Osteocyte (in vitro differentiated cells): ENCODE measurements at regions not wholly inside any gene's neighbourhood (a gene's known extent, or its start where the extent isn't known, plus 50 kb on each side); places are given as distances from the start of the nearest gene placed in this dataset.

Experiments
- DNase-seq: peaks from one replicate; pipeline ENCODE4 v3.0.0; 2021; ENCODE audit warnings: mixed read lengths; ENCODE audit not compliant: unreplicated experiment; ENCODE audit errors: extremely low spot score
- H3K27ac Mint-ChIP-seq: one replicate; pipeline ENCODE4 v1.8.0; 2021; ENCODE audit warnings: mild to moderate bottlenecking, mixed read lengths; ENCODE audit not compliant: unreplicated experiment
- H3K27me3 Mint-ChIP-seq: one replicate; pipeline ENCODE4 v1.8.0; 2021; ENCODE audit warnings: mixed read lengths; ENCODE audit not compliant: unreplicated experiment
- H3K36me3 Mint-ChIP-seq: one replicate; pipeline ENCODE4 v1.8.0; 2021; ENCODE audit warnings: mixed read lengths; ENCODE audit not compliant: unreplicated experiment
- H3K4me1 Mint-ChIP-seq: one replicate; pipeline ENCODE4 v1.8.0; 2021; ENCODE audit warnings: mixed read lengths; ENCODE audit not compliant: unreplicated experiment
- H3K4me3 Mint-ChIP-seq: one replicate; pipeline ENCODE4 v1.8.0; 2021; ENCODE audit warnings: mild to moderate bottlenecking, moderate library complexity, mixed read lengths; ENCODE audit not compliant: unreplicated experiment
- H3K9me3 Mint-ChIP-seq: one replicate; pipeline ENCODE4 v1.8.0; 2021; ENCODE audit warnings: mixed read lengths; ENCODE audit not compliant: unreplicated experiment
- TF ChIP-seq, protein P1 (sequence below): fragments of 200-600 bp; sonication (generic); IDR thresholded peaks from 2 replicates; pipeline ENCODE4 v1.5.0; 2021; ENCODE audit warnings: antibody characterized with exemption, mild to moderate bottlenecking, moderate library complexity

DNA sequence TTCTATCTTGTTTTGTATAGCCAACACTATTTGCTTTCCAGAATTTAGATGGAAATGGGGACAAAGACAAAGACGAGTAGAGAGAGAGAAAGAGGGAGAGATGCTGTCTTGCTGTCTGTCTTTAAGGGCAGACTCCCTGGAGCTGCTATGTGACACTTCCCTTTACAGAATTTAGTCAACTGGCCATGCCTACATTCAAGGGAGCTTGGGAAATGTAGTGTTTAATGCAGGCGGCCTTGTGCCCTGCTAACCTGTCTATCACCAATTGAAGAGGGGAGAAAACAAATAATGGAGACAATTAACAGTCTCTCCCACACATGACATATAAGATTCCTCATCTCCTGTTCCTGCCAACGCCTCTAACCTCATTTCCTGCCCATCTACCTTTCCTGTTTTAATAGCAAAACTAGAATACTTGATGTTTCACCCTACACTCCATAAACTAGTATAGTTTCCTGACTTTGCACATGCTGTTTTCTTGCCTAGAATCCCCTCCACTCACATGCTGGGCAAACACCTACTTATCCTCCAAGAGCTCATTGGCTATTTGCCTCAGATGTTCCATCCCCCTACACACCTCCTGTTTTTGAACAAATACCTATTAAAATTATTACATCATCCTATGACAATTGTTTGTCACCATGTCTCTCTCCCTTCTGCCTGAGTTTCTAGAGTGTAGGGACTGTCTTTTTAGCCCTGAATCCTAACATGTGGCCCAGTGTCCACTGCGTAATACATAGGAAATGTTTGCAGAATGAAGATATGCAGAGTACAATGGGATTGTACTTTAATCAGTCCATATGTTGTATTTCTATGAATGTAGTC lies 117.2 kb downstream of the SLC25A24 start:
- H3K9me3 Mint-ChIP-seq: no peaks in the 10 kb centered on the region
- H3K27ac Mint-ChIP-seq: no peak overlapping the region
- H3K4me3 Mint-ChIP-seq: no peak overlapping the region
- no peaks in the 10 kb centered on the region for H3K36me3 Mint-ChIP-seq
- no peaks in the 10 kb centered on the region for H3K4me1 Mint-ChIP-seq
- TF ChIP-seq, protein P1, sequence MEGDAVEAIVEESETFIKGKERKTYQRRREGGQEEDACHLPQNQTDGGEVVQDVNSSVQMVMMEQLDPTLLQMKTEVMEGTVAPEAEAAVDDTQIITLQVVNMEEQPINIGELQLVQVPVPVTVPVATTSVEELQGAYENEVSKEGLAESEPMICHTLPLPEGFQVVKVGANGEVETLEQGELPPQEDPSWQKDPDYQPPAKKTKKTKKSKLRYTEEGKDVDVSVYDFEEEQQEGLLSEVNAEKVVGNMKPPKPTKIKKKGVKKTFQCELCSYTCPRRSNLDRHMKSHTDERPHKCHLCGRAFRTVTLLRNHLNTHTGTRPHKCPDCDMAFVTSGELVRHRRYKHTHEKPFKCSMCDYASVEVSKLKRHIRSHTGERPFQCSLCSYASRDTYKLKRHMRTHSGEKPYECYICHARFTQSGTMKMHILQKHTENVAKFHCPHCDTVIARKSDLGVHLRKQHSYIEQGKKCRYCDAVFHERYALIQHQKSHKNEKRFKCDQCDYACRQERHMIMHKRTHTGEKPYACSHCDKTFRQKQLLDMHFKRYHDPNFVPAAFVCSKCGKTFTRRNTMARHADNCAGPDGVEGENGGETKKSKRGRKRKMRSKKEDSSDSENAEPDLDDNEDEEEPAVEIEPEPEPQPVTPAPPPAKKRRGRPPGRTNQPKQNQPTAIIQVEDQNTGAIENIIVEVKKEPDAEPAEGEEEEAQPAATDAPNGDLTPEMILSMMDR: no peak
- H3K27me3 Mint-ChIP-seq: peaks cover 11% of the 10 kb centered on the region
- no peak for DNase-seq

DNA sequence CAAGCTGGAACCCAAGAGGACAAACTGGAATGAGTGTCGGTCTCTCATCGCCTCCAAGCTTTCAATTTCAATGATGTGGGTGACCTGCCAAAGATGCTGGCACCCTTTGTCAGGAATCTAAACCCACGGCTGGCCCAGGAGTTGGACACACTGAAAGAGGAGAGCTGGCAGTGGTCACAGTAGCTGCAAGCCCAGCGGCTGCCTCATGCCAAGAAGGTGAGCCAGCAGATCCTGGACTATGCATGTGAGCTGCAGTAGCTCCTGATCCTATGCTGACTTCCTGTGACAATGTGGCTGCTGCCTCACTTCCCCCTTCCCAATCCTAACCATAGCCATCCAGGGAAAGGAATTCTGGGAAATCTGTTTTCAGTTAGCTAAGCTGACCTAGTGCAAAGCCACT lies 117.0 kb upstream of the VAV3 start:
- H3K4me3 Mint-ChIP-seq: no peak overlapping the region
- no peaks in the 10 kb centered on the region for H3K4me1 Mint-ChIP-seq
- H3K27ac Mint-ChIP-seq: no peak overlapping the region
- H3K36me3 Mint-ChIP-seq: no peaks in the 10 kb centered on the region
- TF ChIP-seq, protein P1: no peak
- no peak for DNase-seq
- H3K27me3 Mint-ChIP-seq: peaks cover 9% of the 10 kb centered on the region
- H3K9me3 Mint-ChIP-seq: no peaks in the 10 kb centered on the region

DNA sequence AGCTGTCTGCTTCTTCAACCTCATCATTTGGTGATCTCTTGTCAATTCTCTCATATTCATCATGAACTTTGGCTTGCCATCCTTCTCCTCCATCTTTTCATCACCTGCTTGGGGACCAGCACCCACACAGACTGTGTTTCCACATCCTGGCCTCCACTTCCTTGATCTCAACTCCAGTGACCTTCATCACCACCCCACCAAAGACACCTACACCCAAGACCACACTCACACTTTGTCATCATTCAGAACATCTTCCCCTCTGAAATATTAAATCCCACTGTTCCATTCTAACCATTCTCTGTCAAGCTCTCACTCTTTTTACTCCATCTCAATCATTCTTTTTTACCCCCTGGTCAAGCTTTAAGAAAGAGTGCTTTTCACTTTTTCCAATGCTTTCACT lies 115.5 kb upstream of the VAV3 start:
- H3K4me3 Mint-ChIP-seq: no peak overlapping the region
- H3K36me3 Mint-ChIP-seq: no peaks in the 10 kb centered on the region
- H3K4me1 Mint-ChIP-seq: no peaks in the 10 kb centered on the region
- no peak for DNase-seq
- TF ChIP-seq, protein P1: no peak
- H3K27me3 Mint-ChIP-seq: peaks cover 9% of the 10 kb centered on the region
- H3K27ac Mint-ChIP-seq: no peak overlapping the region
- H3K9me3 Mint-ChIP-seq: no peaks in the 10 kb centered on the region

DNA sequence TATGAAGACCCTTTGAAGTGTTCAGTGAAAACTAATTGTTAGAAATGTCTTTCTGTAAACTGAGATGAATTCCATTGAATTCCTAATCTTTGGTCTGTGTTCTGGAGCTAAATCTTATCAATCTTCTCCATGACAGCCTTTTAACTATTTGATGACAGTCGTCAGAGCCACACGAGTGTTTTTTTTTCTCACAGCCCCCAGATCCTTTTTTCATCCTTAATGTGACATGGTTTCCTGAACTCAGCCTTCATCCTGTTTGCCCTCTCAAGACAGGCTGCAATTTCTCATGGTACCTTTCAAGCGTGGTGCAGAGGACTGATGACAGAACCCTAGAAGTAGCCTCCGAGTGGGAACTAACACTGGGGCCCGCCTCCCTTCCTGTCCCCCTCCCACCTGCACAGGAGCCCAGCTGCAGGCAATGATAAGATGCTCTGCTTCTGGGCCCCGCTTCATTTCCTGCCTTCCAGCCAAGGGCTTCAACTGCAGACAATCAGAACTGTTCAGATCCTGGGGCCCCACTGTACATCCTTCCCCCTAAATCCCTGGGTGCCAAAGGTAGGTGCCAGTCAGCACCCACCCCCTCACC lies 114.6 kb upstream of the VAV3 start:
- no peaks in the 10 kb centered on the region for H3K9me3 Mint-ChIP-seq
- TF ChIP-seq, protein P1: no peak
- H3K4me1 Mint-ChIP-seq: no peaks in the 10 kb centered on the region
- no peak for DNase-seq
- peaks cover 12% of the 10 kb centered on the region for H3K27me3 Mint-ChIP-seq
- no peak overlapping the region for H3K4me3 Mint-ChIP-seq
- H3K36me3 Mint-ChIP-seq: no peaks in the 10 kb centered on the region
- H3K27ac Mint-ChIP-seq: no peak overlapping the region

DNA sequence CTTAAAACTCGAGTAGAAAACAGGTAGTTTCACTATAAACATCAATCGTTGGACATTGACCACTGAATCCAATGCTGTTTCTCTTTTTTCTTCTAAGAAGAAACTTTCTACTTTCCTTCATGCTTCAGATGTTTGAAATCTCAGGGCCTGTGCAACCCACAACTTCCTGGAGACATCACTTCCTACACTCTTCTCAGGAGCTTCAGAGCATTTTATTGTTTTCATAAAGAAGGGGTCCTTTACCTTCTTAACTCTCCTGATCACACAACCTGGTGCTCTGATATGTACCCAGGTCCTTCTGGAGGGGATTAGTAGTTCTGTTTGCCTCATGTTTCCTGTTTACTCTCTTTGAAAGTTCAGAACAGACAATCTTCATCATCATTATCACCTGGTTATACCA lies 113.0 kb upstream of the VAV3 start:
- peaks cover 10% of the 10 kb centered on the region for H3K27me3 Mint-ChIP-seq
- no peak overlapping the region for H3K27ac Mint-ChIP-seq
- TF ChIP-seq, protein P1: no peak
- H3K4me1 Mint-ChIP-seq: no peaks in the 10 kb centered on the region
- no peak overlapping the region for H3K4me3 Mint-ChIP-seq
- no peaks in the 10 kb centered on the region for H3K36me3 Mint-ChIP-seq
- no peak for DNase-seq
- H3K9me3 Mint-ChIP-seq: no peaks in the 10 kb centered on the region
